ENCODE measurements at regions not wholly inside any gene's neighbourhood (a gene's known extent, or its start where the extent isn't known, plus 50 kb on each side); places are given as distances from the start of the nearest gene placed in this dataset.

GRCh38 chr13:39283072-39283471 is 244.8 kb downstream of the NHLRC3 start:
- no peak for DNase-seq (ENCODE audit: low spot score)

- no peak for DNase-seq (ENCODE audit: low spot score)
Observed at GRCh38 chr13:39284801-39285388, 246.6 kb downstream of the NHLRC3 start.
